HepG2 (cell line): ENCODE measurements at regions not wholly inside any gene's neighbourhood (a gene's known extent, or its start where the extent isn't known, plus 50 kb on each side); places are given as distances from the start of the nearest gene placed in this dataset.

Experiments
- ATAC-seq: fragments of 200-7000 bp; cut with Tn5 transposase; 3 replicates; pipeline ENCODE4 v1.9.1; 2020; ENCODE audit warnings: mild to moderate bottlenecking, moderate library complexity
- BruUV-seq: library from RNA; stranded (reverse); fragments of 400-500 nt; replicated peaks from 2 replicates; lab custom pipeline; 2021; lab: Mats Ljungman, UMichigan
- CTCF ChIA-PET: fragments of 300-600 bp; formaldehyde crosslinking; extraction: SDS; loops from one replicate; lab custom pipeline; 2021; ENCODE audit warnings: low total read pairs, inconsistent platforms, low intra/inter-chr PET ratio; lab: Yijun Ruan, JAX
- POLR2A ChIA-PET: fragments of 350-600 bp; sonication (Branson Sonifier 250); formaldehyde crosslinking; loops from one replicate; lab custom pipeline; 2020; ENCODE audit warnings: antibody characterized with exemption, inconsistent platforms; lab: Yijun Ruan, JAX
- DNase-seq: peaks from one replicate; pipeline ENCODE4 v3.0.0-alpha.2; 2015; ENCODE audit warnings: low spot score
- FAIRE-seq: peaks from 3 replicates; lab custom pipeline; 2011; peaks lifted over from hg19 to GRCh38; lab: Jason Lieb, UNC
- H2AFZ ChIP-seq: one replicate; pipeline ENCODE4 v1.6.1; 2011; ENCODE audit warnings: low read length, inconsistent platforms
- H3K27ac ChIP-seq: fragments of 300-600 bp; 3 replicates; pipeline ENCODE4 v1.8.0; 2011; ENCODE audit warnings: mixed run types, mild to moderate bottlenecking, mixed read lengths, low read length, inconsistent platforms; ENCODE audit not compliant: insufficient read depth; ENCODE audit errors: extremely low read length
- H3K27me3 ChIP-seq, 2 experiments: fragments of 200-600 bp in 1 of 2; 2 replicates in 1 of 2; 3 replicates in 1 of 2; pipeline versions ENCODE4 v1.6.0 to v1.8.0; 2011; ENCODE audit warnings: low read length in 2 of 2, mild to moderate bottlenecking in 2 of 2, moderate library complexity in 2 of 2, inconsistent platforms in 1 of 2; ENCODE audit not compliant: insufficient read depth in 2 of 2, control insufficient read depth in 1 of 2
- H3K36me3 ChIP-seq, 2 experiments: fragments of 200-600 bp in 1 of 2; replicated peaks in 1 of 2; 2 replicates in 1 of 2; 3 replicates in 1 of 2; pipeline versions ENCODE4 v1.5.1 to v1.8.0; 2011; ENCODE audit warnings: low read length in 2 of 2, inconsistent platforms in 1 of 2; ENCODE audit not compliant: insufficient read depth in 2 of 2, control insufficient read depth in 1 of 2
- H3K4me1 ChIP-seq: 2 replicates; pipeline ENCODE4 v1.5.1; 2012; ENCODE audit warnings: low read length, inconsistent platforms; ENCODE audit not compliant: insufficient read depth
- H3K4me2 ChIP-seq: 2 replicates; pipeline ENCODE4 v1.6.0; 2011; ENCODE audit warnings: low read depth, low read length, inconsistent platforms
- H3K4me3 ChIP-seq, 3 experiments: fragments of 200-600 bp in 1 of 3; sonication (generic), shearing (Covaris generic) in 1 of 3; replicated peaks in 1 of 3; 2 replicates each; pipeline ENCODE4 v1.5.1; 2011 to 2016; ENCODE audit warnings: low read length in 3 of 3, inconsistent platforms in 2 of 3, low read depth in 2 of 3, mild to moderate bottlenecking in 2 of 3, control low read depth in 1 of 3, mixed read lengths in 1 of 3; ENCODE audit not compliant: insufficient read depth in 1 of 3
- H3K79me2 ChIP-seq: one replicate; pipeline ENCODE4 v1.6.1; 2011; ENCODE audit warnings: low read length, inconsistent platforms; ENCODE audit not compliant: insufficient read depth
- H3K9ac ChIP-seq: 2 replicates; pipeline ENCODE4 v1.6.0; 2011; ENCODE audit warnings: mild to moderate bottlenecking, low read depth, low read length, inconsistent platforms; ENCODE audit not compliant: insufficient read depth
- H3K9me3 ChIP-seq: 2 replicates; pipeline ENCODE4 v1.5.1; 2012; ENCODE audit warnings: mild to moderate bottlenecking, low read length
- H4K20me1 ChIP-seq: 2 replicates; pipeline ENCODE4 v1.6.0; 2011; ENCODE audit warnings: inconsistent platforms, mild to moderate bottlenecking, low read length, moderate library complexity; ENCODE audit not compliant: insufficient read depth
- ELF3 ChIP-seq: IDR thresholded peaks from 2 replicates; pipeline ENCODE4 v1.6.1; 2016; ENCODE audit warnings: missing genetic modification reagents, missing compliant biosample characterization
- HDAC1 ChIP-seq: sonication (generic); formaldehyde crosslinking; IDR thresholded peaks from 2 replicates; pipeline ENCODE4 v1.5.1; 2020; ENCODE audit warnings: mild to moderate bottlenecking, missing genetic modification reagents
- MAZ ChIP-seq, 2 experiments: sonication (generic) in 1 of 2; formaldehyde crosslinking in 1 of 2; IDR thresholded peaks; 2 replicates each; pipeline versions ENCODE4 v1.5.0 to v1.6.1; 2012 to 2020; ENCODE audit warnings: low read depth in 2 of 2, mild to moderate bottlenecking in 2 of 2, borderline replicate concordance in 1 of 2, improper control_type of control experiment in 1 of 2, low read length in 1 of 2, missing genetic modification reagents in 1 of 2, moderate library complexity in 1 of 2
- MYC ChIP-seq: sonication (generic); formaldehyde crosslinking; IDR thresholded peaks from 2 replicates; pipeline ENCODE4 v1.9.0; 2021; ENCODE audit warnings: missing genetic modification reagents, borderline replicate concordance
- TFDP1 ChIP-seq: IDR thresholded peaks from 2 replicates; pipeline ENCODE4 v1.6.1; 2016; ENCODE audit warnings: missing compliant biosample characterization, missing genetic modification reagents, borderline replicate concordance
- ZFAT ChIP-seq: sonication (generic); formaldehyde crosslinking; conservative IDR thresholded peaks from 2 replicates; pipeline ENCODE4 v1.8.1; 2023; ENCODE audit warnings: missing genetic modification reagents, inconsistent platforms
- ZNF121 ChIP-seq: sonication (generic); formaldehyde crosslinking; IDR thresholded peaks from 2 replicates; pipeline ENCODE4 v1.5.0; 2020; ENCODE audit warnings: mild to moderate bottlenecking, missing genetic modification reagents
- ZNF234 ChIP-seq: sonication (generic); formaldehyde crosslinking; conservative IDR thresholded peaks from 2 replicates; pipeline ENCODE4 v1.5.1; 2020; ENCODE audit warnings: mild to moderate bottlenecking, missing genetic modification reagents
- ZUFSP ChIP-seq: sonication (generic); formaldehyde crosslinking; IDR thresholded peaks from 2 replicates; pipeline ENCODE4 v1.9.0; 2021; ENCODE audit warnings: missing genetic modification reagents, mild to moderate bottlenecking, borderline replicate concordance
- WGBS: methylation state at CpG from one replicate; pipeline ENCODE4 v1.1.6; 2017; ENCODE audit warnings: low lambda C conversion rate; 5-methylcytosine and 5-hydroxymethylcytosine counted together
- in situ Hi-C: cut with HindIII; loops from 2 replicates; pipeline ENCODE4 v1.10.0; 2017; ENCODE audit warnings: low pct_unique_long_range_greater_than_20kb; ENCODE audit not compliant: extremely low pct_ligation_motif_present
- intact Hi-C: fragments of 100-400 bp; cut with micrococcal nuclease; formaldehyde crosslinking; loops from one replicate; pipeline ENCODE4 v1.10.0; 2022; ENCODE audit not compliant: unreplicated experiment
- TF ChIP-seq, protein P1 (sequence below): sonication (generic); formaldehyde crosslinking; IDR thresholded peaks from one replicate; pipeline ENCODE4 v1.5.1; 2020; ENCODE audit warnings: mild to moderate bottlenecking, missing genetic modification reagents; ENCODE audit errors: not compliant biosample characterization

GRCh38 chr16:56102183-56102686 is 89.1 kb upstream of the GNAO1 start:
- H3K36me3 ChIP-seq = no peaks in the 10 kb centered on the region
- intact Hi-C loops = no loop called here
- peaks cover 0 to 17% of the 10 kb centered on the region in 2 experiments; a peak in 2 of 5 replicates for H3K27me3 ChIP-seq
- no peaks in the 10 kb centered on the region for H3K79me2 ChIP-seq
- no peak for ATAC-seq
- no peak overlapping the region for H3K4me3 ChIP-seq
- no peak overlapping the region for H2AFZ ChIP-seq
- no peak overlapping the region for H3K4me2 ChIP-seq
- ChIA-PET CTCF (no interaction called here), POLR2A (no interaction called here)
- no peak overlapping the region for H3K27ac ChIP-seq
- FAIRE-seq = no peak
- no peaks in the 10 kb centered on the region for H3K4me1 ChIP-seq
- 11% methylated on average over 13 of the region's 13 CpGs for WGBS
- no peak overlapping the region for H3K9ac ChIP-seq
- DNase-seq = no peak
- no peaks in the 10 kb centered on the region for H4K20me1 ChIP-seq
- in situ Hi-C loops = no loop called here
- no peaks in the 10 kb centered on the region for H3K9me3 ChIP-seq
- no TSS peak for BruUV-seq
- TF ChIP-seq MYC (CRISPR knock-in tag) = no peak
- no peak for TF ChIP-seq HDAC1 (CRISPR knock-in tag)
- no peak for TF ChIP-seq MAZ (IDR thresholded peaks at IDR 0.05; ENCODE audit: borderline replicate concordance, low read depth, low read length)
- TF ChIP-seq MAZ (CRISPR knock-in tag; IDR thresholded peaks at IDR 0.05; ENCODE audit: low read depth) = no peak
- no peak for TF ChIP-seq ZUFSP (CRISPR knock-in tag)
- TF ChIP-seq ELF3 = no peak
- TF ChIP-seq ZNF234 (CRISPR knock-in tag) = no peak
- TF ChIP-seq TFDP1 (CRISPR knock-in tag) = no peak
- TF ChIP-seq, protein P1, sequence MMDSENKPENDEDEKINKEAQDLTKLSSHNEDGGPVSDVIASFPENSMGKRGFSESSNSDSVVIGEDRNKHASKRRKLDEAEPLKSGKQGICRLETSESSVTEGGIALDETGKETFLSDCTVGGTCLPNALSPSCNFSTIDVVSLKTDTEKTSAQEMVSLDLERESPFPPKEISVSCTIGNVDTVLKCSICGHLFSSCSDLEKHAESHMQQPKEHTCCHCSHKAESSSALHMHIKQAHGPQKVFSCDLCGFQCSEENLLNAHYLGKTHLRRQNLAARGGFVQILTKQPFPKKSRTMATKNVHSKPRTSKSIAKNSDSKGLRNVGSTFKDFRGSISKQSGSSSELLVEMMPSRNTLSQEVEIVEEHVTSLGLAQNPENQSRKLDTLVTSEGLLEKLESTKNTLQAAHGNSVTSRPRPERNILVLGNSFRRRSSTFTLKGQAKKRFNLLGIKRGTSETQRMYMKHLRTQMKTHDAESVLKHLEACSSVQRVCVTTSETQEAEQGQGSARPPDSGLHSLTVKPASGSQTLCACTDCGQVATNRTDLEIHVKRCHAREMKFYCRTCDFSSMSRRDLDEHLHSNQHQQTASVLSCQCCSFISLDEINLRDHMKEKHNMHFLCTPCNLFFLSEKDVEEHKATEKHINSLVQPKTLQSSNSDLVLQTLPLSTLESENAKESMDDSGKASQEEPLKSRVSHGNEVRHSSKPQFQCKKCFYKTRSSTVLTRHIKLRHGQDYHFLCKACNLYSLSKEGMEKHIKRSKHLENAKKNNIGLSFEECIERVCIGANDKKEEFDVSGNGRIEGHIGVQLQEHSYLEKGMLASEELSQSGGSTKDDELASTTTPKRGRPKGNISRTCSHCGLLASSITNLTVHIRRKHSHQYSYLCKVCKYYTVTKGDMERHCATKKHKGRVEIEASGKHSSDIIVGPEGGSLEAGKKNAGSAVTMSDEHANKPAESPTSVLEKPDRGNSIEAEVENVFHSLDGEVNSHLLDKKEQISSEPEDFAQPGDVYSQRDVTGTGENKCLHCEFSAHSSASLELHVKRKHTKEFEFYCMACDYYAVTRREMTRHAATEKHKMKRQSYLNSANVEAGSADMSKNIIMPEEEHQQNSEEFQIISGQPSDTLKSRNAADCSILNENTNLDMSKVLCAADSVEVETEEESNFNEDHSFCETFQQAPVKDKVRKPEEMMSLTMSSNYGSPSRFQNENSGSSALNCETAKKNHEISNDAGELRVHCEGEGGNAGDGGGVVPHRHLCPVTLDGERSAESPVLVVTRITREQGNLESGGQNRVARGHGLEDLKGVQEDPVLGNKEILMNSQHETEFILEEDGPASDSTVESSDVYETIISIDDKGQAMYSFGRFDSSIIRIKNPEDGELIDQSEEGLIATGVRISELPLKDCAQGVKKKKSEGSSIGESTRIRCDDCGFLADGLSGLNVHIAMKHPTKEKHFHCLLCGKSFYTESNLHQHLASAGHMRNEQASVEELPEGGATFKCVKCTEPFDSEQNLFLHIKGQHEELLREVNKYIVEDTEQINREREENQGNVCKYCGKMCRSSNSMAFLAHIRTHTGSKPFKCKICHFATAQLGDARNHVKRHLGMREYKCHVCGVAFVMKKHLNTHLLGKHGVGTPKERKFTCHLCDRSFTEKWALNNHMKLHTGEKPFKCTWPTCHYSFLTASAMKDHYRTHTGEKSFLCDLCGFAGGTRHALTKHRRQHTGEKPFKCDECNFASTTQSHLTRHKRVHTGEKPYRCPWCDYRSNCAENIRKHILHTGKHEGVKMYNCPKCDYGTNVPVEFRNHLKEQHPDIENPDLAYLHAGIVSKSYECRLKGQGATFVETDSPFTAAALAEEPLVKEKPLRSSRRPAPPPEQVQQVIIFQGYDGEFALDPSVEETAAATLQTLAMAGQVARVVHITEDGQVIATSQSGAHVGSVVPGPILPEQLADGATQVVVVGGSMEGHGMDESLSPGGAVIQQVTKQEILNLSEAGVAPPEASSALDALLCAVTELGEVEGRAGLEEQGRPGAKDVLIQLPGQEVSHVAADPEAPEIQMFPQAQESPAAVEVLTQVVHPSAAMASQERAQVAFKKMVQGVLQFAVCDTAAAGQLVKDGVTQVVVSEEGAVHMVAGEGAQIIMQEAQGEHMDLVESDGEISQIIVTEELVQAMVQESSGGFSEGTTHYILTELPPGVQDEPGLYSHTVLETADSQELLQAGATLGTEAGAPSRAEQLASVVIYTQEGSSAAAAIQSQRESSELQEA (CRISPR knock-in tag) = no peak
- TF ChIP-seq ZFAT (CRISPR knock-in tag) = no peak
- no peak for TF ChIP-seq ZNF121
